ENCODE measurements at regions not wholly inside any gene's neighbourhood (a gene's known extent, or its start where the extent isn't known, plus 50 kb on each side); places are given as distances from the start of the nearest gene placed in this dataset.
"Not testable (repeated sequence)": the region's sequence is repeated elsewhere in the genome, so short reads cannot be mapped to it uniquely, and the experiment has no call there.

DNA sequence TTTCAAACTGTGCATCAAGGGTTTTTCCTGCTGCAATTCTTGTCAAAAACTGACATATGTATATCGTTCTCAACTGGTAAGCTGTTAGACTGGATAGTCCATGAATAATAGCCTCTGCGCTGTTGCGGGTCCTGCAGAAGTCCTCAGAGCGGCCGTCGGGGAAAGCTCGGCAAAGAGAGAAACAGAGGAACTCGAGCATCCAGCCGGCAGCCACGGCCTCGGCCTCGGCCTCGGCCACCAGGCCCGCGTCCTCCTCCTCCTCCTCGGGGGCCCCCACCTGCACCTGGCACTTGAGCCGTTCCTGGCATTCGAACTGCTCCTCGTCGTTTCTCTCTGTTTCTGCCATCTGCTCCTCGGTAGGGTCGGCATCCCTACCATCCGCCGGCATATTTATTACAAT, 165.0 kb downstream of the POTEC start:
- H3K9me2 ChIP-seq (ENCODE audit: insufficient read depth, low read length); H3K4me2 ChIP-seq (ENCODE audit: low read length); H3K4me3 ChIP-seq (ENCODE audit: low read depth, low read length, poor library complexity, severe bottlenecking); H2AFZ ChIP-seq (ENCODE audit: low read length); POLR2A ChIA-PET; H3K4me1 ChIP-seq (ENCODE audit: insufficient read depth, low read length, poor library complexity, severe bottlenecking); intact Hi-C loops (cut with micrococcal nuclease; ENCODE audit: unreplicated experiment); H3K9me3 ChIP-seq (ENCODE audit: low read length); H3K79me2 ChIP-seq (ENCODE audit: insufficient read depth, low read depth, low read length); H3K36me3 ChIP-seq (ENCODE audit: insufficient read depth, low read length); H4K20me1 ChIP-seq (ENCODE audit: insufficient read depth, low read length); CTCF ChIA-PET (ENCODE audit: unreplicated experiment); DNase-seq (ENCODE audit: low spot score); BruUV-seq (replicated peaks); H3K27ac ChIP-seq (ENCODE audit: low read depth, low read length, poor library complexity, severe bottlenecking): not testable (repeated sequence)

GRCh38 chr18:14361346-14361745, 182.1 kb downstream of the POTEC start:
- H3K4me3 ChIP-seq (ENCODE audit: low read depth, low read length, poor library complexity, severe bottlenecking); H3K4me2 ChIP-seq (ENCODE audit: low read length); CTCF ChIA-PET (ENCODE audit: unreplicated experiment); H3K4me1 ChIP-seq (ENCODE audit: insufficient read depth, low read length, poor library complexity, severe bottlenecking); H2AFZ ChIP-seq (ENCODE audit: low read length); POLR2A ChIA-PET; H3K27ac ChIP-seq (ENCODE audit: low read depth, low read length, poor library complexity, severe bottlenecking); H4K20me1 ChIP-seq (ENCODE audit: insufficient read depth, low read length); BruUV-seq (replicated peaks); intact Hi-C loops (cut with micrococcal nuclease; ENCODE audit: unreplicated experiment); H3K79me2 ChIP-seq (ENCODE audit: insufficient read depth, low read depth, low read length); H3K9me3 ChIP-seq (ENCODE audit: low read length); H3K9me2 ChIP-seq (ENCODE audit: insufficient read depth, low read length); DNase-seq (ENCODE audit: low spot score); H3K36me3 ChIP-seq (ENCODE audit: insufficient read depth, low read length): not testable (repeated sequence)

DNA sequence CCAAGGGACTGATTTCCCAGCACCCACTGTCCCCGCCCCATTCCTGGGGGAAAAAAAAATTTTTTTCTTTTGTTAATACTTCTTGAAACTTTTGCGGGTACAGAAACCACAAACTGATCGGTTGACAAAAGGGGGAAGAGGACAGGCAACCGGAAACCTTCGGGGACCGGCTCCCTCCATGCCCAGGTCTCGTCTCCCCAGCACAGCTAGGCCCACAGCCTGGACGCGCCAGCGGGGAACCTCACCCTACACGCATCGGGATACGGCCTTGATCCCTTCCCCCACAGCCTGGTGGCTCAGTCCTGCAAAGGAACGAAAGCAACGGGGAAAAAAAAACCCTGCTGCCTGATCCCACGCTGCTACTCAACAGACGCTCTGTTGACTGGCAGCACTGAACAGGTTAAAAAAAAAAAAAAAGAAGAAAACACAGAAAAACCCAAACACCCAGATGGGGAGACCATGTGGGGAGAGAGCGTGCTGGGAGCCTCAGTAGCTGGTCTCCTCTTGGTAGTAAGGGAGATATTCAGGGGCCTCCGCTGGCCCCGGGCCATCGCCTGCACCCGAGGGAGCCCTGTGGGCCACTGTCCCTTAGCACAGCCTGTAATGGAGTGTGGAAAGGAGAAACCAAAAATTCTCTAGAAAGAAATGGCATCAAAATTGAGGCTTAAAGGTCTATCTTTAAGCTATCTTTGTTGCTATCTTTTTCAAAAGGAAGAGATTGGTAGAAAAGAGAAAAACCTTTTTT, 185.7 kb downstream of the POTEC start:
- H4K20me1 ChIP-seq (ENCODE audit: insufficient read depth, low read length); BruUV-seq (replicated peaks); POLR2A ChIA-PET: not testable (repeated sequence)

GRCh38 chr18:14342170-14342569, 201.2 kb downstream of the POTEC start:
- H3K27ac ChIP-seq (ENCODE audit: low read depth, low read length, poor library complexity, severe bottlenecking); H3K79me2 ChIP-seq (ENCODE audit: insufficient read depth, low read depth, low read length); BruUV-seq (replicated peaks); H3K4me1 ChIP-seq (ENCODE audit: insufficient read depth, low read length, poor library complexity, severe bottlenecking); H2AFZ ChIP-seq (ENCODE audit: low read length); H4K20me1 ChIP-seq (ENCODE audit: insufficient read depth, low read length); CTCF ChIA-PET (ENCODE audit: unreplicated experiment); H3K4me3 ChIP-seq (ENCODE audit: low read depth, low read length, poor library complexity, severe bottlenecking); intact Hi-C loops (cut with micrococcal nuclease; ENCODE audit: unreplicated experiment); DNase-seq (ENCODE audit: low spot score); H3K9me3 ChIP-seq (ENCODE audit: low read length); H3K36me3 ChIP-seq (ENCODE audit: insufficient read depth, low read length); H3K9me2 ChIP-seq (ENCODE audit: insufficient read depth, low read length); POLR2A ChIA-PET; H3K4me2 ChIP-seq (ENCODE audit: low read length): not testable (repeated sequence)

More for the DNA sequence above, 185.7 kb downstream of the POTEC start:
- H3K79me2 ChIP-seq (ENCODE audit: insufficient read depth, low read depth, low read length); H3K4me1 ChIP-seq (ENCODE audit: insufficient read depth, low read length, poor library complexity, severe bottlenecking); H2AFZ ChIP-seq (ENCODE audit: low read length); H3K27ac ChIP-seq (ENCODE audit: low read depth, low read length, poor library complexity, severe bottlenecking); H3K36me3 ChIP-seq (ENCODE audit: insufficient read depth, low read length); intact Hi-C loops (cut with micrococcal nuclease; ENCODE audit: unreplicated experiment); H3K4me3 ChIP-seq (ENCODE audit: low read depth, low read length, poor library complexity, severe bottlenecking); H3K4me2 ChIP-seq (ENCODE audit: low read length); CTCF ChIA-PET (ENCODE audit: unreplicated experiment); DNase-seq (ENCODE audit: low spot score); H3K9me2 ChIP-seq (ENCODE audit: insufficient read depth, low read length); H3K9me3 ChIP-seq (ENCODE audit: low read length): not testable (repeated sequence)

DNA sequence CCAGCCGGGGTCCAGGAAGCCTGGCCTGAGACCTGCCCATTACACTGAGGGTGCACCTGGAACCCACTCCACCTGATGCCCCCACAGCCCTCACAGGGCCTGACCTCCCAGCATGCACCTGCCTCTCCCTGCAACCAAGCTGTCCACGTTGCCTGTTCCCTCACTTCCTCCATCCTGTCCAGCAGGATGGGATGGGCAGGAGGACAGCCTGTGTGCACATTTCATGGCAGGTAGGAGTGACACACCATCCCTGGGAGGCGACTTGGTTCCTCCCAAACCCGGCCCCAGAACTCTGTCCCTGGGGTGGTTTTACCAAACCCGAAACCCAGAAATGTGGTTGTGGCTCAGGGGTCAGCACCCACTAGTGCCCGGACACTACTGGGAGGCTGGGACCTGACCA, 203.8 kb upstream of the ZNF519 start:
- H3K4me3 ChIP-seq (ENCODE audit: low read depth, low read length, poor library complexity, severe bottlenecking); DNase-seq (ENCODE audit: low spot score); BruUV-seq (replicated peaks); H4K20me1 ChIP-seq (ENCODE audit: insufficient read depth, low read length); H3K4me1 ChIP-seq (ENCODE audit: insufficient read depth, low read length, poor library complexity, severe bottlenecking); H3K79me2 ChIP-seq (ENCODE audit: insufficient read depth, low read depth, low read length); CTCF ChIA-PET (ENCODE audit: unreplicated experiment); H3K27ac ChIP-seq (ENCODE audit: low read depth, low read length, poor library complexity, severe bottlenecking); H2AFZ ChIP-seq (ENCODE audit: low read length); POLR2A ChIA-PET; intact Hi-C loops (cut with micrococcal nuclease; ENCODE audit: unreplicated experiment); H3K36me3 ChIP-seq (ENCODE audit: insufficient read depth, low read length); H3K9me2 ChIP-seq (ENCODE audit: insufficient read depth, low read length); H3K4me2 ChIP-seq (ENCODE audit: low read length); H3K9me3 ChIP-seq (ENCODE audit: low read length): not testable (repeated sequence)

DNA sequence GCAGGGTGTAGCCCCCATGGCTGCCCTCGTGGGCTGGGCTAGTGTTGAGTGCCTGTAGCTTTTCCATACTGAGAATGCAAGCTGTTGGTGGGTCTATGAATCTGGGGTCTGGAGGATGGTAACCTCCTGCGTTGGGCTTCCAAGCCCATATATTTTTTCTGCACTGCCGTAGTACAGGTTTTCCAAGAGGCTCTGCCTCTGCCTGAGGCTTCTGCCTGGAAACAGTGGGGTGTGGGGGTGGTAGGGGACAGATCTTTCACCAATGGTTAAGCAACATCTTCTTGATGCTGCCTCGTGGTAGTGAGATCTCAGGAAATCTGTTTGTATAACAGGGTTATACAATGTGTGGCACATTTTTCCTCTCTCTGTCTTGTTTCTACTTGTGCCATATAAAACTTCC, 189.0 kb upstream of the ZNF519 start:
- H3K36me3 ChIP-seq (ENCODE audit: insufficient read depth, low read length); DNase-seq (ENCODE audit: low spot score); CTCF ChIA-PET (ENCODE audit: unreplicated experiment); H3K79me2 ChIP-seq (ENCODE audit: insufficient read depth, low read depth, low read length); intact Hi-C loops (cut with micrococcal nuclease; ENCODE audit: unreplicated experiment); H3K9me2 ChIP-seq (ENCODE audit: insufficient read depth, low read length); H3K4me3 ChIP-seq (ENCODE audit: low read depth, low read length, poor library complexity, severe bottlenecking); BruUV-seq (replicated peaks); H3K4me2 ChIP-seq (ENCODE audit: low read length); H4K20me1 ChIP-seq (ENCODE audit: insufficient read depth, low read length); H2AFZ ChIP-seq (ENCODE audit: low read length); H3K27ac ChIP-seq (ENCODE audit: low read depth, low read length, poor library complexity, severe bottlenecking); H3K9me3 ChIP-seq (ENCODE audit: low read length); POLR2A ChIA-PET; H3K4me1 ChIP-seq (ENCODE audit: insufficient read depth, low read length, poor library complexity, severe bottlenecking): not testable (repeated sequence)

DNA sequence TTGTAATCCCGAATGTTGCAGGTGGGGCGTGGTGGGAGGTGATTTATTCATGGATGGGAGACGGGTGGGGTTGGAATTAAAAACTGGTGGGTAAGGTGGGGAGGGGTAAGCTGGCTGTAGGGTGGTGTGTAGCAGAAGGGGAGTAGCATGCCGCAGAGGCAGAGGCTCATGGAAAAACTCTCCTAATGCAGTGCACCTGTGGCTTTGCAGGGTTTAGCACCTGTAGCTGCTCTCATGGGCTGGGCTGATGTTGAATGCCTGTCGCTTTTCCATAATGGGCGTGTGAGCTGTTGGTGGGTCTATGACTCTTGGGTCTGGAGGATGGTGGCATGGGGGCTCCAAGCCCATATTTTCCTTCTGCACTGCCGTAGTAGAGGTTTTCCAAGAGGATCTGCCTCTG, 169.0 kb upstream of the ZNF519 start:
- H3K9me3 ChIP-seq (ENCODE audit: low read length); DNase-seq (ENCODE audit: low spot score); BruUV-seq (replicated peaks); H3K79me2 ChIP-seq (ENCODE audit: insufficient read depth, low read depth, low read length); H3K4me3 ChIP-seq (ENCODE audit: low read depth, low read length, poor library complexity, severe bottlenecking); H3K27ac ChIP-seq (ENCODE audit: low read depth, low read length, poor library complexity, severe bottlenecking); CTCF ChIA-PET (ENCODE audit: unreplicated experiment); H3K4me2 ChIP-seq (ENCODE audit: low read length); H3K9me2 ChIP-seq (ENCODE audit: insufficient read depth, low read length); intact Hi-C loops (cut with micrococcal nuclease; ENCODE audit: unreplicated experiment); H3K36me3 ChIP-seq (ENCODE audit: insufficient read depth, low read length); H2AFZ ChIP-seq (ENCODE audit: low read length); H4K20me1 ChIP-seq (ENCODE audit: insufficient read depth, low read length); H3K4me1 ChIP-seq (ENCODE audit: insufficient read depth, low read length, poor library complexity, severe bottlenecking); POLR2A ChIA-PET: not testable (repeated sequence)
